Mammary epithelial cell (primary cell): ENCODE measurements at regions not wholly inside any gene's neighbourhood (a gene's known extent, or its start where the extent isn't known, plus 50 kb on each side); places are given as distances from the start of the nearest gene placed in this dataset.

Experiments
- CTCF ChIP-seq, 2 donors: IDR thresholded peaks in 1 of 2; conservative IDR thresholded peaks in 1 of 2; 2 replicates each; pipeline ENCODE4 v1.5.1; 2011 to 2012; ENCODE audit warnings: inconsistent platforms in 2 of 2, low read length in 2 of 2, mild to moderate bottlenecking in 2 of 2, control low read depth in 1 of 2, low read depth in 1 of 2; ENCODE audit not compliant: insufficient read depth in 1 of 2; ENCODE audit errors: extremely low read depth in 1 of 2
- EZH2 ChIP-seq: IDR thresholded peaks from 2 replicates; pipeline ENCODE4 v1.6.1; 2012; ENCODE audit warnings: low read length, inconsistent platforms, borderline replicate concordance

GRCh38 chr2:65483763-65484162 is 51.4 kb upstream of the SPRED2 start:
- TF ChIP-seq CTCF (conservative IDR thresholded peaks at IDR 0.05 in 1 of 2, IDR thresholded peaks at IDR 0.05 in 1 of 2; ENCODE audit: extremely low read depth in 1 of 2, insufficient read depth in 1 of 2, low read depth in 1 of 2, low read length in 2 of 2): no peak
- TF ChIP-seq EZH2: no peak
